ENCODE measurements at regions not wholly inside any gene's neighbourhood (a gene's known extent, or its start where the extent isn't known, plus 50 kb on each side); places are given as distances from the start of the nearest gene placed in this dataset.

DNA sequence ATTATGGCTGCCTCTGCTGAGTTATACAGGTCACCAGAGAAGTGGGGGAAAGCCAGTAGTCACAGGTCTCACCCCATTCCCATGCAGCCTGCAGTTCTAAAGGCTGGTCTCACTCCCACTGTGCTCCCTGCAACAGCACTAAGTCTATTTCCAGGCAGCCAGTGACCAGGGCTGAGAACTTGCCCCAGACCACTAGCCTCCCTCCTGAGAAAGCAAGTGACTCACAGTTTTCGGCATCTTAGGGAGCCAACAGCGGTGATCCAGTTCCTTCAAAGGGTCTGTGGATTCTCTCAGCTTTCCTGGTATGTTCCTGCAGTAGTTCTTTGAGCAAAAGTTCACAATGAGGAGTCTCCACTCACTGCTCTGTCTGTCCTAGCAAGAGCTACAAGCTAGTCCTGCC, 329.6 kb upstream of the MAP2 start:
- DNase-seq (ENCODE audit: low read depth): no peak
- TF ChIP-seq, protein P1, sequence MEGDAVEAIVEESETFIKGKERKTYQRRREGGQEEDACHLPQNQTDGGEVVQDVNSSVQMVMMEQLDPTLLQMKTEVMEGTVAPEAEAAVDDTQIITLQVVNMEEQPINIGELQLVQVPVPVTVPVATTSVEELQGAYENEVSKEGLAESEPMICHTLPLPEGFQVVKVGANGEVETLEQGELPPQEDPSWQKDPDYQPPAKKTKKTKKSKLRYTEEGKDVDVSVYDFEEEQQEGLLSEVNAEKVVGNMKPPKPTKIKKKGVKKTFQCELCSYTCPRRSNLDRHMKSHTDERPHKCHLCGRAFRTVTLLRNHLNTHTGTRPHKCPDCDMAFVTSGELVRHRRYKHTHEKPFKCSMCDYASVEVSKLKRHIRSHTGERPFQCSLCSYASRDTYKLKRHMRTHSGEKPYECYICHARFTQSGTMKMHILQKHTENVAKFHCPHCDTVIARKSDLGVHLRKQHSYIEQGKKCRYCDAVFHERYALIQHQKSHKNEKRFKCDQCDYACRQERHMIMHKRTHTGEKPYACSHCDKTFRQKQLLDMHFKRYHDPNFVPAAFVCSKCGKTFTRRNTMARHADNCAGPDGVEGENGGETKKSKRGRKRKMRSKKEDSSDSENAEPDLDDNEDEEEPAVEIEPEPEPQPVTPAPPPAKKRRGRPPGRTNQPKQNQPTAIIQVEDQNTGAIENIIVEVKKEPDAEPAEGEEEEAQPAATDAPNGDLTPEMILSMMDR (IDR thresholded peaks at IDR 0.05; ENCODE audit: insufficient read depth, low read depth, low read length, missing control alignments): no peak
- H3K4me3 ChIP-seq (ENCODE audit: low read depth, low read length): no peak overlapping the region

GRCh38 chr2:209095432-209095831, 328.4 kb upstream of the MAP2 start:
- TF ChIP-seq, protein P1 (IDR thresholded peaks at IDR 0.05; ENCODE audit: insufficient read depth, low read depth, low read length, missing control alignments): no peak
- DNase-seq (ENCODE audit: low read depth): no peak
- H3K4me3 ChIP-seq (ENCODE audit: low read depth, low read length): no peak overlapping the region

DNA sequence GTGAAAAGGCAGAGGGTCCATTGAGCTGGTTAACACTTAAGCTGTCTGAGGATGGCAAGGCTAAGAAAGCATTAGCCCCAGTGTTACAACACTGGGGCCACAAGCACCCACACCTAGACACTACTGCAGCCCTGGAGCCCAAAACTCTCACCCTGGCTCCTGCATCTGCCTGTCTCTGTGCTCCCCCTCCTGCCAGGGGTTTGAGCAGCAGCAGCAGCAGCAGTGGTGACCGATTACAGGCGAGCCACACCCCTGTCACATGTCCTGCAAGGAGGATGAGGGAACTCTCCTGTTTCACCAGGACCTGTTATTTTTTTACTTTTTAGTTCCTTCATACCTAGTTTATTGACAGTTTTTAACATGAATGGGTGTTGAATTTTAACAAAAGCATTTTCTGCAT, 326.7 kb upstream of the MAP2 start:
- TF ChIP-seq, protein P1 (IDR thresholded peaks at IDR 0.05; ENCODE audit: insufficient read depth, low read depth, low read length, missing control alignments): no peak
- no peak overlapping the region for H3K4me3 ChIP-seq (ENCODE audit: low read depth, low read length)

DNA sequence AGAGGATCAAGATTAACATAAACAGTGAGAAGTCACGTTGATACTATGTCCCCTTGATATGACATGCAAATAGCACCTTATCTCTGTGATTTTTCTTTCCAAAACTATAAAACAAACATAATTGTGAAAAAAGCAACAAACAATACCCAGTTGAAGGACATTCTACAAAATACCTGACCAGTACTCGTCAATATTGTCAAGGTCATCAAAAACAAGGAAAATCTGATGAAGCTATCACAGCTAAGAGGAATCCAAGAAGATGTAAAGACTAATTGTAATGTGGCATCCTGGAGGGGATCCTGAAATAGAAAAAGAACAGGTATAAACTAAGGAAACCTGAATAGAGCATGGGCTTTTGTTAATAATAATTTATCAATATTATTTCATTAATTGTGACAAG, 321.5 kb upstream of the MAP2 start:
- DNase-seq (ENCODE audit: low read depth): no peak
- TF ChIP-seq, protein P1 (IDR thresholded peaks at IDR 0.05; ENCODE audit: insufficient read depth, low read depth, low read length, missing control alignments): no peak
- H3K4me3 ChIP-seq (ENCODE audit: low read depth, low read length): no peak overlapping the region

More for the DNA sequence above, 326.7 kb upstream of the MAP2 start:
- DNase-seq (ENCODE audit: low read depth): no peak

DNA sequence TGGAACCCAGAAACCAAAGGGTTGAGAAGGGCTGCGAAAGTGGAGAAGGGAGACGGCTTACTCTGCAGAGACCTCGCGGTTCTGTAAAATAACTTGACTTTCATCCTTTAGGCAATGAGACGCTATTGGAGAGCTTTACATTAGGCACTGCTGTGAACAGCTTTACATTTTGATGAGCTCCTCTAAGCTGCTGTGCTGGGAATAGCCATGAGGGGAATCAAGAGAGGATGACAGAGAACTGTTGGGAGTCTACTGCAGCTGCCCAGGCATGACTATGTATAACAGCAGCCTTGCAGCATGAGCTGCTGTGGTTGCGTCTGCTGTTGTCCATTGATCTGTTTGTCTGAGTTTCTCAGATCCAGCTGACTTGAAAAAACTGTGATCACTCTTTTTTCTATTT, 310.8 kb upstream of the MAP2 start:
- TF ChIP-seq, protein P1 (IDR thresholded peaks at IDR 0.05; ENCODE audit: insufficient read depth, low read depth, low read length, missing control alignments): no peak

DNA sequence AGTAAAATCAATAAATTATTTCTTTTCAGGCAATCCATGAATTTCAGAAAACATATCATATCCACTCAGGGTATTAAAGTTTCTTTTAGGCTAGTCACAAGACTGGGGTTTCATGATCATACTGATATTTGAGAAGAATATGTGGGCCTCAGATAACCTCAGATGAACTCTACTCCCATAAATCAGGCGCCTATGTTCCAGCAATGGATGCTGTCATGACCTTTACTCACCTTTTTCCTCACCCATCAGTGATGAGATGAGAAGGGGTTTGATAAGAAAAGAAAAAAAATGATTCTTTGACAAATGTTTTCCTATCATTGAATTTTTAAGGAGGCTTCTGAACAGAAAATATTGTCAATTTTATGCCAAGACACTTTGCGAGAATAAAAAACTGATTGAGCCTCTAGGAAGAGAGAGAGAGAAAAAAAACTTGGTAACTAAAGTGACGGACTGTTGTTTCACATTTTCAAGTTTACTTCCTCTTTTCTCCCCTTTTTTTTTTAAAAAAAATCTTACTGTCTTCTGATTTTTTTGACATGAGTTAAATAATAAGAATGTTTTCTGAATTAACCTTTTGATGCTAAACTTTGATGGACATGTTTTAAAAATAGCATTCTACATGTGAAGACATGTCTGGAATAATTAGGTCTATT, 309.1 kb upstream of the MAP2 start:
- TF ChIP-seq, protein P1 (IDR thresholded peaks at IDR 0.05; ENCODE audit: insufficient read depth, low read depth, low read length, missing control alignments): no peak

More for the DNA sequence above, 310.8 kb upstream of the MAP2 start:
- no peak overlapping the region for H3K4me3 ChIP-seq (ENCODE audit: low read depth, low read length)
- DNase-seq (ENCODE audit: low read depth): no peak

GRCh38 chr2:209121691-209122090, 302.2 kb upstream of the MAP2 start:
- no peak overlapping the region for H3K4me3 ChIP-seq (ENCODE audit: low read depth, low read length)
- peak; percentile 28 for DNase-seq (ENCODE audit: low read depth)
- TF ChIP-seq, protein P1 (IDR thresholded peaks at IDR 0.05; ENCODE audit: insufficient read depth, low read depth, low read length, missing control alignments): no peak

More for the DNA sequence above, 309.1 kb upstream of the MAP2 start:
- DNase-seq (ENCODE audit: low read depth): no peak
- H3K4me3 ChIP-seq (ENCODE audit: low read depth, low read length): no peak overlapping the region

Data from GM12865 (cell line).